ENCODE measurements at regions not wholly inside any gene's neighbourhood (a gene's known extent, or its start where the extent isn't known, plus 50 kb on each side); places are given as distances from the start of the nearest gene placed in this dataset.

DNA sequence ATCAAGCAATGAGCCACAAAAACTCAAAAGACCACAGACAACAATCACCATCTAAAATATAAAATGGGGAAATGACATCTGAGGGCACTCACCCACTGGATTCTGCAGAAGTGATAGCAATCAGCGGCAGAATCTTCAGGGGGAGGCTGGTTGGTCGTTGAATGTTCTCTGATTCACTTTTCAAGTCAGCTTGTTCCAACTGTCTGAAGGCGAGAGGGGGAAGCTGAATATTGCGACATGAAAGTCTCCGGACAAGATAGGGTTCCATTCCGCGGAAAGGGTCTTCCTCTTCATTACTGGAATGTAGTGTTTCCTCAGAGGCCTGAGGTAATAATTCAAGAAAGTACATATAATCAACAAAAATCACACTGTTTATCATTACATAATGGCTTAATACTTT, 94.9 kb upstream of the PDE4D start:
- no peak overlapping the region for H3K4me3 Mint-ChIP-seq (ENCODE audit: unreplicated experiment)

DNA sequence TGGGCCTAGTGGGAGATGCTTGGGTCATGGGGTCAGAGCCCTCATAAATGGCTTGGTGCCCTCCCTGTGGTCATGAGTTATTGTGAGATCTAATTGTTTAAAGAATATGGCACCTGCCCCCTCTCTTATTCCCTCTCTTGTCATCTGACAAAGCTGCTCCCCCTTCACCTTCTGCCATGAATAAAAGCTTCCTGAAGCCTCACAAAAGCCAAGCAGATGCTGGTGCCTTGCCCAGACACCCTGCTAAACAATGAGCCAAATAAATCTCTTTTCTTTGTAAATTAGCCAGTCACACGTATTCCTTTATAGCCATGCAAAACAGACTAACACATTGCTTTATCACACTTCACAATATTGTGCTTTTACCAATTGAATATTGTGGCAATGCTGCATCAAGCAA, 82.8 kb upstream of the PDE4D start:
- no peak overlapping the region for H3K27ac Mint-ChIP-seq (ENCODE audit: unreplicated experiment)
- peaks cover 1% of the 10 kb centered on the region for H3K9me3 Mint-ChIP-seq (ENCODE audit: unreplicated experiment)
- no peak for TF ChIP-seq CTCF (IDR thresholded peaks at IDR 0.05; ENCODE audit: partially characterized antibody, unreplicated experiment)
- peak overlapping the region; percentile 56 for H3K4me3 Mint-ChIP-seq (ENCODE audit: unreplicated experiment)
- no peak for DNase-seq
- no peaks in the 10 kb centered on the region for H3K27me3 Mint-ChIP-seq (ENCODE audit: unreplicated experiment)
- no peaks in the 10 kb centered on the region for H3K36me3 Mint-ChIP-seq (ENCODE audit: unreplicated experiment)
- peaks cover 5% of the 10 kb centered on the region for H3K4me1 Mint-ChIP-seq (ENCODE audit: low read depth, unreplicated experiment)

More for the DNA sequence above, 94.9 kb upstream of the PDE4D start:
- no peak for DNase-seq
- H3K36me3 Mint-ChIP-seq (ENCODE audit: unreplicated experiment): no peaks in the 10 kb centered on the region
- no peaks in the 10 kb centered on the region for H3K4me1 Mint-ChIP-seq (ENCODE audit: low read depth, unreplicated experiment)
- no peaks in the 10 kb centered on the region for H3K27me3 Mint-ChIP-seq (ENCODE audit: unreplicated experiment)
- no peaks in the 10 kb centered on the region for H3K9me3 Mint-ChIP-seq (ENCODE audit: unreplicated experiment)
- TF ChIP-seq CTCF (IDR thresholded peaks at IDR 0.05; ENCODE audit: partially characterized antibody, unreplicated experiment): no peak
- H3K27ac Mint-ChIP-seq (ENCODE audit: unreplicated experiment): no peak overlapping the region

- H3K4me3 Mint-ChIP-seq (ENCODE audit: unreplicated experiment): no peak overlapping the region
- H3K9me3 Mint-ChIP-seq (ENCODE audit: unreplicated experiment): peaks cover 1% of the 10 kb centered on the region
- H3K27ac Mint-ChIP-seq (ENCODE audit: unreplicated experiment): no peak overlapping the region
- no peaks in the 10 kb centered on the region for H3K27me3 Mint-ChIP-seq (ENCODE audit: unreplicated experiment)
- DNase-seq: no peak
- no peak for TF ChIP-seq CTCF (IDR thresholded peaks at IDR 0.05; ENCODE audit: partially characterized antibody, unreplicated experiment)
- H3K36me3 Mint-ChIP-seq (ENCODE audit: unreplicated experiment): no peaks in the 10 kb centered on the region
- peaks cover 5% of the 10 kb centered on the region for H3K4me1 Mint-ChIP-seq (ENCODE audit: low read depth, unreplicated experiment)
Measured at GRCh38 chr5:59972043-59972442, 78.5 kb upstream of the PDE4D start.

- Mint-ChIP-seq H3K27ac (ENCODE audit: unreplicated experiment) (no peak overlapping the region), H3K4me1 (ENCODE audit: low read depth, unreplicated experiment) (no peaks in the 10 kb centered on the region), H3K9me3 (ENCODE audit: unreplicated experiment) (peaks cover 1% of the 10 kb centered on the region), H3K4me3 (ENCODE audit: unreplicated experiment) (no peak overlapping the region), H3K27me3 (ENCODE audit: unreplicated experiment) (no peaks in the 10 kb centered on the region), H3K36me3 (ENCODE audit: unreplicated experiment) (no peaks in the 10 kb centered on the region)
- TF ChIP-seq CTCF (IDR thresholded peaks at IDR 0.05; ENCODE audit: partially characterized antibody, unreplicated experiment): no peak
- no peak for DNase-seq
Measured at GRCh38 chr5:59959330-59959729, 65.8 kb upstream of the PDE4D start.

DNA sequence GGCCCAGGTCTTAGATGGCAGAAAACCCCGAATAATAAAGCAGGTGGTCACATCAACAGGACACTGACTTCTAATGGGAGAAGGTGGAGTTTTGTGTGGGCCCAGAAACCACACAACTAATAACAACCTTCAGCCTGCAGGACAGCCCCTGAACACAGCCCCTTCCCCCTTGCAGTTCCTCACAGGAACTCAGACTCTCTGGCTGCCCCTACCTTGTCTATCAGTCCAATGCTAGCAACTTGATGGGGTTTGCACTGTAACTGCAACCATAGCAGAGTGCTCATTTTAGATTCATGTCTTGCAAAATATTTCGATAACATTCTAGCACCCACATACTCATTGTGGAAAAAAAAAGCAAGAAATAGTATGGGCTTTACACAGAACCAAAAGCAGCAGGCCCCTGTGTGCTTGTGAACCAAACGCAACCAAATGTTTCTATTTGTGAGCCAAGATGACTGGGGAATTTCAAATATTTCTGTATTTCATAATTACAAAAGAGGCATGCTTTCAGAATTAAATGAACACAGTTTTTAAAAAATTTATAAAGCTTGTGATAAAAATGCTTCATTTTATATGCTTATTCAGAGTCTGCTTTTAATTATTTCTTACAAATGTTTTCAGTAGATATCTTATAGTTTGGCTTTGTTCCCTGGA, 62.7 kb upstream of the PDE4D start:
- Mint-ChIP-seq H3K36me3 (ENCODE audit: unreplicated experiment) (no peaks in the 10 kb centered on the region), H3K9me3 (ENCODE audit: unreplicated experiment) (peaks cover 1% of the 10 kb centered on the region), H3K27ac (ENCODE audit: unreplicated experiment) (no peak overlapping the region)

More for the DNA sequence above, 62.7 kb upstream of the PDE4D start:
- no peak for DNase-seq
- no peak for TF ChIP-seq CTCF (IDR thresholded peaks at IDR 0.05; ENCODE audit: partially characterized antibody, unreplicated experiment)
- Mint-ChIP-seq H3K27me3 (ENCODE audit: unreplicated experiment) (no peaks in the 10 kb centered on the region), H3K4me1 (ENCODE audit: low read depth, unreplicated experiment) (no peaks in the 10 kb centered on the region), H3K4me3 (ENCODE audit: unreplicated experiment) (no peak overlapping the region)

Data from glutamatergic neuron (in vitro differentiated cells).